Activated T-helper 2 cell treated with anti-CD3 and anti-CD28 coated beads, Interferon-gamma antibody, Interleukin-2, Interleukin-4, amounts not matched to agents 10 μg/mL and 5 μg/mL and 100 μg/mL, durations not matched to agents 14 hours and 24 hours and 36 hours (primary cell): ENCODE measurements at regions not wholly inside any gene's neighbourhood (a gene's known extent, or its start where the extent isn't known, plus 50 kb on each side); places are given as distances from the start of the nearest gene placed in this dataset.

Experiments
- DNase-seq: peaks from one replicate; pipeline ENCODE4 v3.0.0; 2021; ENCODE audit warnings: low spot score
- H3K27ac Mint-ChIP-seq: one replicate; pipeline ENCODE4 v1.8.0; 2021; ENCODE audit warnings: mixed read lengths
- H3K27me3 Mint-ChIP-seq: one replicate; pipeline ENCODE4 v1.8.0; 2021; ENCODE audit warnings: low read depth, mixed read lengths
- H3K36me3 Mint-ChIP-seq: one replicate; pipeline ENCODE4 v1.8.0; 2021; ENCODE audit warnings: low read depth, mixed read lengths
- H3K4me1 Mint-ChIP-seq: one replicate; pipeline ENCODE4 v1.8.0; 2021; ENCODE audit warnings: low read depth, mixed read lengths
- H3K4me3 Mint-ChIP-seq: one replicate; pipeline ENCODE4 v1.8.0; 2021; ENCODE audit warnings: low read depth, mild to moderate bottlenecking, moderate library complexity, mixed read lengths
- H3K9me3 Mint-ChIP-seq: one replicate; pipeline ENCODE4 v1.8.0; 2021; ENCODE audit warnings: mixed read lengths
- intact Hi-C: fragments of 100-400 bp; cut with micrococcal nuclease; formaldehyde crosslinking; loops from one replicate; pipeline ENCODE4 v1.15.1; 2023

DNA sequence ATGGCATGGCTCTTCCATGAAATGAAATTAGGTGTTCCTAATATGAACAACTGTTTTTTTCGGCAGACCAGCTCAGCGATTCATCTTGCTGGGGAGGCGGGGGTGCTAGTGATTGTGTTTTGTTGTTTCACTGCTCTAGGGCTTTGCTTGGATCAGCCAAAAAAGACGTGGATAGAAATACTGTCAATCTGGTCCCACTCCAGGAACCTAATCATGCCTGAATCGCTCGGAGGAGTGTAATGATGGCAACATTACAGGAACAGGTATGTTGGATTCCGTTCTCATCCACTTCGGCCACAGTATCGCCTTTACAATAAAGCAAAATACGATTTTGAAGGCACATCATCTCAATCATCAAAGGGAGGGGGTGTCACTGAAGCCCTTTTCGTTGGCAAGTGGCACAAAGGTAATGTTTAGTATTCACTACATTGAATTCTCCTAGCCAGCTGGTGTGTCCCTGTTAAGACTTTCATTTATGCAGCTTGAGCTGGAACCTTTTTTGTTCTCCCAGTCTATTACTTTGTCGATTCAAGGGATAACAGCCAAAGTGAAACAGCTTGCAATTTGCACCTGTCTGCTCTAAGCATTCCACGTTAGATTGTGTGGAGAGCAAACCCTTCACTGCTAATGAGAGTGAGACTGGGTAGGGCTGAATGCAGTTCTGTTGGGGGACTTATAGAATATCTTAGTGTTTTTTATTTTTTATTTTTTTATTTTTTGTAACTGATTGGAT lies 477.7 kb downstream of the TFAP2A start:
- no peak overlapping the region for H3K27ac Mint-ChIP-seq
- no peaks in the 10 kb centered on the region for H3K27me3 Mint-ChIP-seq
- no peak overlapping the region for H3K4me3 Mint-ChIP-seq
- intact Hi-C loops = no loop called here
- H3K4me1 Mint-ChIP-seq = no peaks in the 10 kb centered on the region
- H3K36me3 Mint-ChIP-seq = no peaks in the 10 kb centered on the region
- DNase-seq = no peak
- peaks cover 10% of the 10 kb centered on the region for H3K9me3 Mint-ChIP-seq

DNA sequence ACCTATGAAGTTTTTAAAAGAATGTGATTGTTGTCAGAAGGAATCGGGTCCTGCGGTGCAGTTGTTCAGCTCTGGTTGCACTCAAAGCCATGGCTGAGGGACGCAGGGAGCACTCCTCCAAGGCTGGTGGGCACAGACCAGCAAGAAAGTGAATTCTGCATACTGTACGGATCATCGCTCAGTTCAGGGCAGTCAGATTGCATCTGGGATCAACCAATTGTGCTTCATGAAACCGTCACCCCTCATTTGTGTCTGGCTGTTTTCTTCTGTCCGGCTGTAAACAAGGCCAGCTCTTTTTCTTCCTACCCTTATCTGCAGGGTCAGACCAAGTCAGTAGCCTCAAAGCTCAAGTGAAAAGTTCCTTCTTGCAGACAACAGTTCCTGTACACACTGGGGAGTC lies 478.3 kb downstream of the TFAP2A start:
- Mint-ChIP-seq H3K36me3 (no peaks in the 10 kb centered on the region), H3K27ac (no peak overlapping the region), H3K27me3 (no peaks in the 10 kb centered on the region), H3K4me1 (no peaks in the 10 kb centered on the region), H3K9me3 (peaks cover 7% of the 10 kb centered on the region), H3K4me3 (no peak overlapping the region)
- no peak for DNase-seq
- intact Hi-C loops = no loop called here

DNA sequence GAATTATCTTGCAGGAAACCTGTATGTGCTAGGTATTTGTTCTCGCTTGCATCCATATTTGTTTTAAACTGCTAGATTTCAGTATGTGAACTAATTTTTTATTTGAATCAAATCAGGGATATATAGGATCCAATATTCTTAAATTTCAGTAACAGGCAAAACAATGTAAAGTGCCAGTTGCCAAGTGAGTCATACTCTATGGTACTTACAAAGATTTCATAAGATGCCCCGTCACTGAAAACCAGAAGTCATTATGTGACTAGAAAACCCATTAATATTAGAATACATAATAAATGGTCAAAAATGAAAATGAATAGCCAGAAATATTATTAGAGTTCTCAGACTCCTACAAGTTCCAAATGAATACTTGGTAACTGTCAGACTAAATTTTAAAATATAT lies 481.2 kb downstream of the TFAP2A start:
- H3K36me3 Mint-ChIP-seq = no peaks in the 10 kb centered on the region
- no peak overlapping the region for H3K4me3 Mint-ChIP-seq
- no peaks in the 10 kb centered on the region for H3K27me3 Mint-ChIP-seq
- H3K4me1 Mint-ChIP-seq = no peaks in the 10 kb centered on the region
- H3K9me3 Mint-ChIP-seq = no peaks in the 10 kb centered on the region
- intact Hi-C loops = no loop called here
- DNase-seq = no peak
- no peak overlapping the region for H3K27ac Mint-ChIP-seq

DNA sequence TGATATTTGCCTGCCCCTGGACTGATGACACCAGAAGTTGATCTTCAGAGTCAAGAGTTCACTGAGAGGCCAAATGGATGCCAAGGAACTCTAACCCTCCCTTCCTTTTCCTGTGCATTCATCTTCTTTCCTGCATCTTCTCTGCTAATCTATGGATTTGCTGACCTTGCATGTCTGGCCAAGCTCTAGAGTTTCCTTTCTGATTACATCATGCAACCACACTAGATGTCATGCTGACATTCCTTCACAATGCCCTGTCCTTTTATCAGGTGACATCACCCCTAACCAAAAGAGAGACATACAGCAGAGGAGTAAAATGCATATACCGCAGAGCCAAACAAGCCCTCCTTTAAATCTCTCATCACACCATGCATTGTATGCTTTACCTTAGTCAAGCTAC lies 487.6 kb downstream of the TFAP2A start:
- H3K4me1 Mint-ChIP-seq = no peaks in the 10 kb centered on the region
- no peak overlapping the region for H3K4me3 Mint-ChIP-seq
- H3K27ac Mint-ChIP-seq = no peak overlapping the region
- H3K27me3 Mint-ChIP-seq = no peaks in the 10 kb centered on the region
- H3K9me3 Mint-ChIP-seq = peaks cover 18% of the 10 kb centered on the region
- no peak for DNase-seq
- intact Hi-C loops = no loop called here
- H3K36me3 Mint-ChIP-seq = no peaks in the 10 kb centered on the region

DNA sequence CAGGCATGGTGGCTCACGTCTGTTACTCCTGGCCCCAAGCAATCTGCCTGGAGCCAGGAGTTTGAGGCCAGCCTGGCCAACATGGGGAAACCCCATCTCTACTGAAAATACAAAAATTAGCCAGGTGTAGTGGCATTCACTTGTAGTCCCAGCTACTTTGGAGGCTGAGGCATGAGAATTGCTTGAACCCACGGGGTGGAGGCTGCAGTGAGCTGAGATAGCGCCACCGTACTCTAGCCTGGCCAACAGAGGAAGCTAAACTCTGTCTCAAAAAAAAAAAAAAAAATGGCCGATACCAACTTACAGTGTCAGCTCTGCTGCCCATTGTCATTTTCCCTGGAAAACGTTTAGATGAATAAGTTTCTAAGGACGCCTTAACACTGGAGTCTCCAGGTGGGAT lies 489.9 kb downstream of the TFAP2A start:
- intact Hi-C loops = no loop called here
- no peak overlapping the region for H3K27ac Mint-ChIP-seq
- peaks cover 20% of the 10 kb centered on the region for H3K9me3 Mint-ChIP-seq
- DNase-seq = no peak
- no peaks in the 10 kb centered on the region for H3K4me1 Mint-ChIP-seq
- no peak overlapping the region for H3K4me3 Mint-ChIP-seq
- no peaks in the 10 kb centered on the region for H3K27me3 Mint-ChIP-seq
- H3K36me3 Mint-ChIP-seq = no peaks in the 10 kb centered on the region

DNA sequence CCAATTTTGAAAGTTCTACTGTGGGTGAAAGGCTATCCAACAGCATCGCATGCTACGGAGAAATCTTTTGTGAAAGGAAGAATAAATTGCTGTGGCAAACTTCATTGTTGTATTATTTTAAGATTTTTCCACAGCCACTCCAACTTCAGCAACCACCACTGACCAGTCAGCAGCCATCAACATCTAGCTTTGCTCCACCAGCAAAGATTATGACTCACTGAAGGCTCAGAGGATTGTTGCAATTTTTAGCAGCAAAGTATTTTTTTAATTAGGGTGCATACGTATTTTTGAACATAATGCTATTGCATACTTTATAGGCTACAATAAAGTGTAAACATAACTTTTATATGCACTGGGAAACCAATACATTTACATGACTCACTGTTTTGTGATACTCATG lies 493.5 kb downstream of the TFAP2A start:
- Mint-ChIP-seq H3K4me1 (no peaks in the 10 kb centered on the region), H3K27me3 (no peaks in the 10 kb centered on the region), H3K27ac (no peak overlapping the region), H3K4me3 (no peak overlapping the region), H3K9me3 (peaks cover 17% of the 10 kb centered on the region), H3K36me3 (no peaks in the 10 kb centered on the region)
- intact Hi-C loops = no loop called here
- no peak for DNase-seq

DNA sequence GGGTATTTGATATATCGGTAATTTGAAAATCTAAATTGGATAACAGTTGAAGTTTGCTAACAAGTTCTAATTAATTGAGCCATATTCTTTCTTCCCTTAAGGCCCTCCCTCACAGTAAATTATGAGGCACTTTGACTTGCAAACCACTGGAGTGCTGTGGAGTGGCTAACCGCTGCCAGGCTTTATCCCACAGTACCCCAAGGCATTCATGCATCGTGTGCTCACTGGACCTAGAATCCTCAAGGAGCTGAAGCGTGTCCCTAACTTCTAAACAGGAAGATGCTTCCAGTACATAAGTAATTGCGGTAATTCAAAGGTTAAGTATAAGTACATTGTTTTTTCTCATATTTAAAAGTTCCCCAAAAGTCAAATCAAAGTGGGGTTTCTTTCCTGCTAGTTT lies 499.9 kb downstream of the TFAP2A start:
- no peaks in the 10 kb centered on the region for H3K4me1 Mint-ChIP-seq

DNA sequence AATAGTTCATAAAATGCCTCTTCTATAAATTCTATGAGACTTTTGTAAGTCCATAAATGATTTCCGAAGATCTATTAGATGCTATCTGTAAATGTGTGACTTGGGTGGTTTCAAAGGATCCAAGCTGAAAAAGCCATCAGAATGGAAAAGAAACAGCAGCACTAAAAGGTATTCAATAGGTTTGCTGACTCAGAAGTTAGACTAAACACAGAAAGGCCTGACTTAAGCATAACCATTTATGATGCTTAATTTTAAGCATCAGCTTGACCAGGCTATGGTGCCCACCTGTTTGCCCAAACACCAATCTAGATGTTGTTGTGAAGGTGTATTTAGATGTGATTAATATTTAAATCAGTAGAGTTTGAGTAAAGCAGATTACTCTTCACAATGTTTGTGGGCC lies 513.5 kb downstream of the TFAP2A start:
- H3K9me3 Mint-ChIP-seq = peaks cover 4% of the 10 kb centered on the region
- no peak for DNase-seq
- intact Hi-C loops = no loop called here
- H3K27ac Mint-ChIP-seq = no peak overlapping the region
- H3K27me3 Mint-ChIP-seq = no peaks in the 10 kb centered on the region
- no peaks in the 10 kb centered on the region for H3K36me3 Mint-ChIP-seq
- no peak overlapping the region for H3K4me3 Mint-ChIP-seq
- H3K4me1 Mint-ChIP-seq = no peaks in the 10 kb centered on the region

More for the DNA sequence above, 499.9 kb downstream of the TFAP2A start:
- H3K9me3 Mint-ChIP-seq = no peaks in the 10 kb centered on the region
- no peaks in the 10 kb centered on the region for H3K36me3 Mint-ChIP-seq
- H3K27ac Mint-ChIP-seq = no peak overlapping the region
- H3K27me3 Mint-ChIP-seq = no peaks in the 10 kb centered on the region
- H3K4me3 Mint-ChIP-seq = no peak overlapping the region
- DNase-seq = no peak
- intact Hi-C loops = no loop called here

DNA sequence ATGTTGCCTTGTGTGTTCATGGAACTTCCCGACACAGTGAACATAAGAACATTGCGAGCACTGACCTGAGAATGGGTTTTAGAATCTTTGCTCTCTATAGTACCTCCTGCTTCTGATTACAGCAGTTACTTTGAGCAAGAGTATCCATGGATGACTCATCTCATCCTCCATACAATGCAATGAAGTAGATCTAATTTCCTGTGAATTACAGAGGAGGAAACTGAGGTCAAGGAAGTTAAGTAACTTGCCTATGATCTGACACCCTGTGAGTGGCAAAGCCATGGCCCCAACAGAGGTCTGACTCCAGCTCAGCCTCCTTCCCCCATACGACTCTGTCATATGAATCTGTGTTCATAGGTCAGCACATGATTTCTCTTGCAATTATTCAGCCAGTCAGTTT lies 518.1 kb downstream of the TFAP2A start:
- H3K9me3 Mint-ChIP-seq = peaks cover 4% of the 10 kb centered on the region
- H3K4me1 Mint-ChIP-seq = no peaks in the 10 kb centered on the region
- DNase-seq = no peak
- H3K27ac Mint-ChIP-seq = no peak overlapping the region
- intact Hi-C loops = no loop called here
- no peak overlapping the region for H3K4me3 Mint-ChIP-seq
- no peaks in the 10 kb centered on the region for H3K27me3 Mint-ChIP-seq
- H3K36me3 Mint-ChIP-seq = no peaks in the 10 kb centered on the region

DNA sequence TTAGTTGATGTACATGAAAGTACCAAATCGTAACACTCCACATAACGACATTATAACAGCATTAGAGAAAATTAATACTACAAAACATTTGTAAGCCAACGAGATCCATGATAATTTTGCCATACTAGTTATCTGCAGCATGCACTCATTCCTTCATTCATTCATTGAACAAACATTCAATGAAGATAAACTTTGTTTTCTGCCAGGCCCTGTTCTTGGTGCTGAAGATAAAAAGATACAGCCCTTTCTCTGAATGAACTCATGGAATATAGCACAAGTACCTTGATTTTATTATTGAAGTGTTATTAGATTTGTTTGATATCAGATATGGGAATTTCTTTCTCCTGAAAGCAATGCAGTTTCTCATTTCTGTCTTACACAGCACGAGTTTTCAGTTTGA lies 524.0 kb downstream of the TFAP2A start:
- intact Hi-C loops = no loop called here
- Mint-ChIP-seq H3K4me3 (no peak overlapping the region), H3K27ac (no peak overlapping the region), H3K9me3 (peaks cover 17% of the 10 kb centered on the region), H3K27me3 (no peaks in the 10 kb centered on the region), H3K4me1 (no peaks in the 10 kb centered on the region), H3K36me3 (no peaks in the 10 kb centered on the region)
- no peak for DNase-seq

DNA sequence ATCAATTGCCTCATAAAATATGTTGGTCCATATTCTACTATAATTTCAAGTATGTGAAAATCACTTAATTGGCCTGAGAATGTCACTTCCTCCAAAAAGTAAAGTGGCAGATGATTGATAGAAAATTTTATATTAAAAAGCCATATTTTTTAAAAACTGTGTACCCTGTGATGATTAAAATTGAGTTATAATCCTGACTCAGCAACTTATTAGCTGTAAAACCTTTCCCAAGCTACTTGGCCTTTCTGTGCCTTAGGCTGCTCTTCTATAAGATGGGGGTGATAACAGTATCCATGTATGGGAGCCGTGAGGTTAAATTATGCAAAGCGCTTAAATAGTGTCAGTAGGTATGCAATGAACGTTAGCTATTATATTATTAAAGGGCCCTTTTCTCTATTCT lies 524.4 kb downstream of the TFAP2A start:
- intact Hi-C loops = no loop called here
- no peak overlapping the region for H3K27ac Mint-ChIP-seq
- no peak overlapping the region for H3K4me3 Mint-ChIP-seq
- H3K9me3 Mint-ChIP-seq = peaks cover 20% of the 10 kb centered on the region
- H3K36me3 Mint-ChIP-seq = no peaks in the 10 kb centered on the region
- H3K27me3 Mint-ChIP-seq = no peaks in the 10 kb centered on the region
- DNase-seq = no peak
- no peaks in the 10 kb centered on the region for H3K4me1 Mint-ChIP-seq

DNA sequence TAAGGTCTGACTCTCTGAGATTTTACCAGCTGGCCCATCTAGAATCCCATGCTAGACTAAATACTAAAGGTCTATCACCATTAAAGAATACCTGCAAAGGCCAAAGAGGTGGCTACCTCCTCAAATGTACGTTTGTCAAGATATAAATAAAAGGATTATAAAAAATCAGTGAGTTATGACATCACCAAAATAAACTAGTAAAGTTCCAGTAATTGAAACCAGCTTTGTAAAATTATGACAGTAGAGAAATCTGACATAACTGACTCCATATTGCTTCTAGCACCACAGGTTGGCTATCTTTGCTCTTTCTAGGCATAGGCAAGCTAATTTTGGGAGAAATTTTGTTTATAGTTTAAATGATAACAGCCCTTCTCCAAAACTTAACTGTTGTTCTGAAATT lies 536.3 kb downstream of the TFAP2A start:
- no peak overlapping the region for H3K27ac Mint-ChIP-seq
- intact Hi-C loops = no loop called here
- H3K9me3 Mint-ChIP-seq = peaks cover 35% of the 10 kb centered on the region
- DNase-seq = no peak
- H3K27me3 Mint-ChIP-seq = no peaks in the 10 kb centered on the region
- no peaks in the 10 kb centered on the region for H3K36me3 Mint-ChIP-seq
- H3K4me3 Mint-ChIP-seq = no peak overlapping the region
- H3K4me1 Mint-ChIP-seq = no peaks in the 10 kb centered on the region

DNA sequence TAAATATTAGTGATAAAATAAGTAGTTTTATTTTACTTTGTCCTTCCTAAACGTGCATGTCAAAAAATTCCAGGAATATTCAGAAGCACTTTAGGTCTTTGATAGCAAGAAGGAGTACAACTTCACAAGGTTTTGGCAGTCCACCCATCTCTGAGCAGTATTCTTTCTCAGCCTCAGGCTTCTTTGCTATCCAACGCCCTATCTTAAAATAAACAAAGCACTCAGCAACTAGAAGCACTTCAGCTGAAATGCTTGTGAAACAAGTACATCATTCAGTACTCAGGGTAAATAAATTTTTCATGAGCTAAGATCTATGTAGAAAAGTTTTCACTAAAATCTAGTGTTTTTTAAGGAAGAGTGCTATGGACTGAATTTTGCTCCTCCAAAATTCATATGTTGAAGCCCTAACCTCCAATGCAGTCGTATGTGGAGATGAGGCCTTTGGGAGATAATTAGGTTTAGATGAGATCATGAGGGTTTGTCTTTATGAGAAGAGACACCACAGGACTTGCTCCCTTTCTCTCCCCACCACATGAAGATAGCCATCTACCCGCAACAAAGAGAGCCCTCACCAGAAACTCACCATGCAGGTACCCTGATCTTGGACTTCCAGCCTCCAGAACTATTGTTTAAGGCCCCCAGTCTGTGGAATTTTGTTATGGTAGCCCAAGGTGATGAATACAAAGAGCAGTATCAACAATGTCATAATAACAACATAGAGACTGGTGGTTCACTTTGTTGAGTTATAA lies 539.1 kb downstream of the TFAP2A start:
- no peak overlapping the region for H3K4me3 Mint-ChIP-seq
- H3K36me3 Mint-ChIP-seq = no peaks in the 10 kb centered on the region
- DNase-seq = no peak
- intact Hi-C loops = no loop called here
- H3K27me3 Mint-ChIP-seq = no peaks in the 10 kb centered on the region
- no peaks in the 10 kb centered on the region for H3K4me1 Mint-ChIP-seq
- no peak overlapping the region for H3K27ac Mint-ChIP-seq
- peaks cover 24% of the 10 kb centered on the region for H3K9me3 Mint-ChIP-seq
